ENCODE measurements at regions not wholly inside any gene's neighbourhood (a gene's known extent, or its start where the extent isn't known, plus 50 kb on each side); places are given as distances from the start of the nearest gene placed in this dataset.

GRCh38 chr4:111115881-111116280 is 493.0 kb upstream of the PITX2 start:
- TF ChIP-seq CTCF (IDR thresholded peaks at IDR 0.05), result no peak
- no peak for TF ChIP-seq ZFX (IDR thresholded peaks at IDR 0.05; ENCODE audit: borderline replicate concordance)
